ENCODE measurements at regions not wholly inside any gene's neighbourhood (a gene's known extent, or its start where the extent isn't known, plus 50 kb on each side); places are given as distances from the start of the nearest gene placed in this dataset.

DNA sequence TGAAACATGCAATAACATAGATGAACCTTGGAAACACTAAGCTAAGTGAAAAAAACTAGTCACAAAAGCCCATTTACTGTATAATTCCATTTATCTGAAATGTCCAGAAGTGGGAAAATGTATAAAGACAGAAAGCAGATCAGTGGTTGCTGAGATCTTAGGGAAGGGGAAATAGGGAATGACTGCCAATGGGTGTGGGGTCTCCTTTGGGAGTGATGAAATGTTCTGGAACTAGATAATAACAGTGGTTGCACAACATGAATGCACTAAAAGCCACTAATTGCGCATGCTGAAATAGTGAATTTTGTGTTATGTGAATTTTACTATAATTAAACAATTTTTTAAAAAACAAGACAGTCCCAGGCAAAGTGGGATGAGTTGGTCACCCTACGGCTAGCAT is 472.8 kb downstream of the CCDC171 start:
- no peak for DNase-seq
- TF ChIP-seq, protein P1, sequence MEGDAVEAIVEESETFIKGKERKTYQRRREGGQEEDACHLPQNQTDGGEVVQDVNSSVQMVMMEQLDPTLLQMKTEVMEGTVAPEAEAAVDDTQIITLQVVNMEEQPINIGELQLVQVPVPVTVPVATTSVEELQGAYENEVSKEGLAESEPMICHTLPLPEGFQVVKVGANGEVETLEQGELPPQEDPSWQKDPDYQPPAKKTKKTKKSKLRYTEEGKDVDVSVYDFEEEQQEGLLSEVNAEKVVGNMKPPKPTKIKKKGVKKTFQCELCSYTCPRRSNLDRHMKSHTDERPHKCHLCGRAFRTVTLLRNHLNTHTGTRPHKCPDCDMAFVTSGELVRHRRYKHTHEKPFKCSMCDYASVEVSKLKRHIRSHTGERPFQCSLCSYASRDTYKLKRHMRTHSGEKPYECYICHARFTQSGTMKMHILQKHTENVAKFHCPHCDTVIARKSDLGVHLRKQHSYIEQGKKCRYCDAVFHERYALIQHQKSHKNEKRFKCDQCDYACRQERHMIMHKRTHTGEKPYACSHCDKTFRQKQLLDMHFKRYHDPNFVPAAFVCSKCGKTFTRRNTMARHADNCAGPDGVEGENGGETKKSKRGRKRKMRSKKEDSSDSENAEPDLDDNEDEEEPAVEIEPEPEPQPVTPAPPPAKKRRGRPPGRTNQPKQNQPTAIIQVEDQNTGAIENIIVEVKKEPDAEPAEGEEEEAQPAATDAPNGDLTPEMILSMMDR (IDR thresholded peaks at IDR 0.05; ENCODE audit: low read depth, low read length, missing control alignments) = no peak
- Histone ChIP-seq H3K36me3 (replicated peaks) (no peaks in the 10 kb centered on the region), H3K27ac (no peak overlapping the region), H3K27me3 (replicated peaks) (no peaks in the 10 kb centered on the region), H3K4me3 (ENCODE audit: low read depth, low read length) (no peak overlapping the region)
- in situ Hi-C loops (cut with HindIII; ENCODE audit: low pct_ligation_motif_present, low sequenced_read_pairs) = no loop called here

DNA sequence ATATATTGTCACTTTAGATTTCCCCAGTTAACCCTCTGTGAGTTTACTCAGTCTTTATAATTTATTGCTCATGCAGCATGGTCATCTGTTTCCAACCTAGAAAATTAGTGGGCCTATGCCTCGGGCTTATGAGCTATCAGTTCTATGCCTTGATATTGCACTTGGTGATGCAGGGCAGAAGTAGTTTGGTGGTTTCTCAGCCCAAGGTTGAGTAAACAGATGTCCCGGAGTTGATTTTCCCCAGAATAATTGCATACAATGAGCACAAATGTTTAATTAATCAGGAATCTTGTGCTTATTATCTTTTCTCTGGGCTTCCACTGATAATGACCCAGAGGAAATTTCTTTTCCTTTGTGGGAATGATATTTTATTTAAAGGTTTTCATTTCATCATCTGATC is 474.0 kb downstream of the CCDC171 start:
- Histone ChIP-seq H3K27me3 (replicated peaks) (no peaks in the 10 kb centered on the region), H3K27ac (no peak overlapping the region), H3K4me3 (ENCODE audit: low read depth, low read length) (no peak overlapping the region), H3K36me3 (replicated peaks) (no peaks in the 10 kb centered on the region)
- no peak for DNase-seq
- in situ Hi-C loops (cut with HindIII; ENCODE audit: low pct_ligation_motif_present, low sequenced_read_pairs) = no loop called here
- TF ChIP-seq, protein P1 (IDR thresholded peaks at IDR 0.05; ENCODE audit: low read depth, low read length, missing control alignments) = no peak

DNA sequence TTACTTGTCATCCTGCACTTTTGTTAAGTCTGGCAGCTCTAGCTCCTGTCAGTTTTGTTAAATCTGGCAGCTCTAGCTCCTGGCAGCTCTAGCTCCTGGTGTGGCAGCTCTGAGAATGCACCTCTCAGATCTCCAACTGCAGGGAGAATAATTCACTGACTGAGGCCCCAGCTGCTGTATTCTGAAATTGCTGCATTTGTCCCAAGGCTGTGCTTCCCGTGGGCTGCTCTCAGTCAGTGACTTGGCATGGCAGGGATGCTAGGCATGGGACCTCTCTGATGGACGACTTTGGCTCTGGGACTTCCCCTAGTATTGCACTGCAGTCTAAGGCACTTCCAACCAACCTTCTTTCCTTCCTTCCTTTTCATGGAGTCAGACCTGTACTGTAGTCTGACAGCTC is 475.7 kb downstream of the CCDC171 start:
- TF ChIP-seq, protein P1 (IDR thresholded peaks at IDR 0.05; ENCODE audit: low read depth, low read length, missing control alignments) = peak; percentile 23
- DNase-seq = no peak

DNA sequence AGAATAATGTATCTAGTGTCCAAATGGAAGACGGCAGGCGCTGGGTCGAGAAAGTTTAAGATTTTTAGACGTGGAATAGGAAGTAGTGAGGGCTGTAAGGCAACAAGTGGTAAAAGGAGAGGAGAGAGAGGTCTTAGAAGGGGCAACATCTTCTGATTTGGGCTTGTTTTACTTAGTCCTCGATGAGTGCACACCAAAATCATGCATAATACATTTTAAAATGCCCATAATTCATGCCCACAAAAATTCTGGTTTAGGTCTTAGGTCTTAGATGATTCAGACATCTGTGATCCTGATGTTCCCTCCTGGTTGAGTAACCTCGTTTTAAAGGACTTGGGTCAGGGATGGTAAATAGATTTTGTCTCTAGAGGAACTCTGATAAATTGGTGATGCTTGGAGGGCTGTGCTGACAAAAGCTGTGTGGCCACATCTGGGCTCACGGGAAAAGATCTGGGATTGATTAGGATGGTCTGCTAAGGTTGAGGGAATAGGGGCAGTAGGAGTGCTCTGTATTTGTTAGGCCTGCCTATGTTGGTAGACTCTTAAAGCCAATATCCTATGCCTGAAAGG is 476.3 kb downstream of the CCDC171 start:
- Histone ChIP-seq H3K27me3 (replicated peaks) (no peaks in the 10 kb centered on the region), H3K27ac (peak overlapping the region; percentile 91), H3K36me3 (replicated peaks) (no peaks in the 10 kb centered on the region), H3K4me3 (ENCODE audit: low read depth, low read length) (no peak overlapping the region)
- no peak for DNase-seq
- in situ Hi-C loops (cut with HindIII; ENCODE audit: low pct_ligation_motif_present, low sequenced_read_pairs) = no loop called here
- TF ChIP-seq, protein P1 (IDR thresholded peaks at IDR 0.05; ENCODE audit: low read depth, low read length, missing control alignments) = no peak

More for the DNA sequence above, 475.7 kb downstream of the CCDC171 start:
- no peaks in the 10 kb centered on the region for H3K36me3 ChIP-seq (replicated peaks)
- H3K27ac ChIP-seq = peak overlapping the region; percentile 91
- H3K27me3 ChIP-seq (replicated peaks) = no peaks in the 10 kb centered on the region
- in situ Hi-C loops (cut with HindIII; ENCODE audit: low pct_ligation_motif_present, low sequenced_read_pairs) = no loop called here
- no peak overlapping the region for H3K4me3 ChIP-seq (ENCODE audit: low read depth, low read length)

DNA sequence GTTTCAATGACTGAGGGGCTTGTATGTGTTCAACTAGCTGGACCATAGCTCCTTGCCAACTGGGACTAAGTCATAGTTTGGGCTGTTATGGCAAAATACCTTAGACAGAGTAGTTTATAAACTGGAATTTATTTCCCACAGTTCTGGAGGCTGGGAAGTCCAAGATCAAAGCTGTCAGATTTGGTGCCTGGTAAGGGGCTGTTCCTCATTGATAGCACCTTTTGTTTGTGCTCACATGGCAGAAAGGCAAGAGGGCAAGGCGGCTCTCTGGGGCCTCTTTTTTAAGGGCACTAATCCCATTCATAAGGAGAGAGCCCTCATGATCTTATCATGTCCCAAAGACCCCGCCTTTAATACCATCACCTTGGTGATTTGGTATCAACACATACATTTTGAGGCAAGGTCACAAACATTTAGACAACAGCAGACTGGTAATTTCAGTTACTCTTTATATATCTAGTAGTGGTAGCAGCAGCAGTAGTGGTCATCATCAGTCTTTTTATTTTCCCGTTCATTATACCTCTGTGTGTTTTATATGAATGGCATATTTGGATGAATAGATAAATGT is 477.0 kb downstream of the CCDC171 start:
- DNase-seq = no peak
- in situ Hi-C loops (cut with HindIII; ENCODE audit: low pct_ligation_motif_present, low sequenced_read_pairs) = no loop called here
- Histone ChIP-seq H3K27ac (peak overlapping the region; percentile 91), H3K36me3 (replicated peaks) (no peaks in the 10 kb centered on the region), H3K27me3 (replicated peaks) (no peaks in the 10 kb centered on the region), H3K4me3 (ENCODE audit: low read depth, low read length) (no peak overlapping the region)
- TF ChIP-seq, protein P1 (IDR thresholded peaks at IDR 0.05; ENCODE audit: low read depth, low read length, missing control alignments) = no peak
